HepG2 (cell line): ENCODE measurements at regions not wholly inside any gene's neighbourhood (a gene's known extent, or its start where the extent isn't known, plus 50 kb on each side); places are given as distances from the start of the nearest gene placed in this dataset.

Source experiments
- ARNT2 ChIP-seq: sonication (generic); formaldehyde crosslinking; IDR thresholded peaks from 2 replicates; pipeline ENCODE4 v1.8.0; 2022; ENCODE audit warnings: mild to moderate bottlenecking, low read depth, missing genetic modification reagents, moderate library complexity
- CBX2 ChIP-seq, 2 experiments: fragments of 200-600 bp in 1 of 2; sonication (generic); formaldehyde crosslinking in 1 of 2; IDR thresholded peaks; 2 replicates each; pipeline versions ENCODE4 v1.7.0 to v1.8.1; 2018 to 2022; ENCODE audit warnings: low read depth in 2 of 2, low read length in 1 of 2, mild to moderate bottlenecking in 1 of 2, missing genetic modification reagents in 1 of 2
- MTF2 ChIP-seq: sonication (generic); formaldehyde crosslinking; IDR thresholded peaks from 2 replicates; pipeline ENCODE4 v1.5.0; 2020; ENCODE audit warnings: missing genetic modification reagents, borderline replicate concordance
- MZF1 ChIP-seq: sonication (generic); formaldehyde crosslinking; IDR thresholded peaks from 2 replicates; pipeline ENCODE4 v1.8.1; 2023; ENCODE audit warnings: mild to moderate bottlenecking, missing genetic modification reagents, borderline replicate concordance
- POLR2A ChIP-seq, 2 experiments: IDR thresholded peaks; 2 replicates each; pipeline ENCODE4 v1.6.1; 2011; ENCODE audit warnings: low read depth in 2 of 2, low read length in 2 of 2, mild to moderate bottlenecking in 1 of 2, moderate library complexity in 1 of 2; ENCODE audit not compliant: insufficient read depth in 1 of 2
- SAP130 ChIP-seq: IDR thresholded peaks from 2 replicates; pipeline ENCODE4 v1.6.1; 2016; ENCODE audit warnings: low read depth
- SRSF4 ChIP-seq: fragments of 200-400 bp; formaldehyde crosslinking; IDR thresholded peaks from one replicate; pipeline ENCODE4 v1.6.1; 2018; ENCODE audit warnings: mild to moderate bottlenecking, low read depth, low read length, moderate library complexity; ENCODE audit not compliant: poor library complexity, severe bottlenecking
- ZBTB2 ChIP-seq: sonication (generic); formaldehyde crosslinking; IDR thresholded peaks from 2 replicates; pipeline ENCODE4 v1.8.0; 2022; ENCODE audit warnings: low read depth, missing genetic modification reagents
- ZEB1 ChIP-seq: IDR thresholded peaks from 2 replicates; pipeline ENCODE4 v1.6.1; 2012; ENCODE audit warnings: mild to moderate bottlenecking, low read depth, inconsistent platforms; ENCODE audit not compliant: insufficient replicate concordance
- ZMYM4 ChIP-seq: sonication (generic); formaldehyde crosslinking; IDR thresholded peaks from 2 replicates; pipeline ENCODE4 v1.8.1; 2023; ENCODE audit warnings: mild to moderate bottlenecking, missing genetic modification reagents
- ZNF180 ChIP-seq: sonication (generic); formaldehyde crosslinking; IDR thresholded peaks from 2 replicates; pipeline ENCODE4 v1.4.0; 2020; ENCODE audit warnings: low read depth, missing genetic modification reagents, borderline replicate concordance
- ZNF207 ChIP-seq: fragments of 450-650 bp; IDR thresholded peaks from 2 replicates; pipeline ENCODE4 v1.6.1; 2016; ENCODE audit warnings: antibody characterized with exemption, borderline replicate concordance
- ZNF3 ChIP-seq: IDR thresholded peaks from 2 replicates; pipeline ENCODE4 v1.7.0; 2017; ENCODE audit warnings: inconsistent platforms
- ZNF329 ChIP-seq: sonication (generic); formaldehyde crosslinking; IDR thresholded peaks from 2 replicates; pipeline ENCODE4 v1.9.0; 2021; ENCODE audit warnings: low read depth, mild to moderate bottlenecking, missing genetic modification reagents
- ZNF335 ChIP-seq: sonication (generic); formaldehyde crosslinking; IDR thresholded peaks from 2 replicates; pipeline ENCODE4 v1.4.0; 2020; ENCODE audit warnings: missing genetic modification reagents
- ZNF570 ChIP-seq: sonication (generic); formaldehyde crosslinking; IDR thresholded peaks from 2 replicates; pipeline ENCODE4 v1.4.0; 2020; ENCODE audit warnings: mild to moderate bottlenecking, missing genetic modification reagents, borderline replicate concordance
- ZNF672 ChIP-seq: sonication (generic); formaldehyde crosslinking; IDR thresholded peaks from 2 replicates; pipeline ENCODE4 v1.8.1; 2022; ENCODE audit warnings: missing genetic modification reagents
- ZNF768 ChIP-seq: sonication (generic); formaldehyde crosslinking; IDR thresholded peaks from 2 replicates; pipeline ENCODE4 v1.4.0; 2020; ENCODE audit warnings: missing genetic modification reagents
- ZNF784 ChIP-seq: sonication (generic); formaldehyde crosslinking; IDR thresholded peaks from 2 replicates; pipeline ENCODE4 v1.5.1; 2020; ENCODE audit warnings: missing genetic modification reagents, mild to moderate bottlenecking, borderline replicate concordance
- ZZZ3 ChIP-seq: sonication (generic); formaldehyde crosslinking; IDR thresholded peaks from 2 replicates; pipeline ENCODE4 v1.4.0; 2020; ENCODE audit warnings: missing genetic modification reagents, mild to moderate bottlenecking, borderline replicate concordance
- TF ChIP-seq, protein P1 (sequence below): sonication (generic); formaldehyde crosslinking; IDR thresholded peaks from 2 replicates; pipeline ENCODE4 v1.5.0; 2020; ENCODE audit warnings: missing genetic modification reagents
- TF ChIP-seq, protein P2 (sequence below): sonication (generic); formaldehyde crosslinking; IDR thresholded peaks from 2 replicates; pipeline ENCODE4 v1.4.0; 2020; ENCODE audit warnings: missing genetic modification reagents
- TF ChIP-seq, protein P3 (sequence below): sonication (generic); formaldehyde crosslinking; IDR thresholded peaks from 2 replicates; pipeline ENCODE4 v1.4.0; 2020; ENCODE audit warnings: missing genetic modification reagents, borderline replicate concordance
- TF ChIP-seq, protein P4 (sequence below): IDR thresholded peaks from 2 replicates; pipeline ENCODE4 v1.6.1; 2016; ENCODE audit warnings: low read depth, borderline replicate concordance

- no peak for TF ChIP-seq ARNT2 (CRISPR knock-in tag)
- no peak for TF ChIP-seq ZNF768 (CRISPR knock-in tag)
- no peak for TF ChIP-seq ZNF672 (CRISPR knock-in tag)
- TF ChIP-seq, protein P1, sequence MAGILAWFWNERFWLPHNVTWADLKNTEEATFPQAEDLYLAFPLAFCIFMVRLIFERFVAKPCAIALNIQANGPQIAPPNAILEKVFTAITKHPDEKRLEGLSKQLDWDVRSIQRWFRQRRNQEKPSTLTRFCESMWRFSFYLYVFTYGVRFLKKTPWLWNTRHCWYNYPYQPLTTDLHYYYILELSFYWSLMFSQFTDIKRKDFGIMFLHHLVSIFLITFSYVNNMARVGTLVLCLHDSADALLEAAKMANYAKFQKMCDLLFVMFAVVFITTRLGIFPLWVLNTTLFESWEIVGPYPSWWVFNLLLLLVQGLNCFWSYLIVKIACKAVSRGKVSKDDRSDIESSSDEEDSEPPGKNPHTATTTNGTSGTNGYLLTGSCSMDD (CRISPR knock-in tag) = no peak
- TF ChIP-seq, protein P2, sequence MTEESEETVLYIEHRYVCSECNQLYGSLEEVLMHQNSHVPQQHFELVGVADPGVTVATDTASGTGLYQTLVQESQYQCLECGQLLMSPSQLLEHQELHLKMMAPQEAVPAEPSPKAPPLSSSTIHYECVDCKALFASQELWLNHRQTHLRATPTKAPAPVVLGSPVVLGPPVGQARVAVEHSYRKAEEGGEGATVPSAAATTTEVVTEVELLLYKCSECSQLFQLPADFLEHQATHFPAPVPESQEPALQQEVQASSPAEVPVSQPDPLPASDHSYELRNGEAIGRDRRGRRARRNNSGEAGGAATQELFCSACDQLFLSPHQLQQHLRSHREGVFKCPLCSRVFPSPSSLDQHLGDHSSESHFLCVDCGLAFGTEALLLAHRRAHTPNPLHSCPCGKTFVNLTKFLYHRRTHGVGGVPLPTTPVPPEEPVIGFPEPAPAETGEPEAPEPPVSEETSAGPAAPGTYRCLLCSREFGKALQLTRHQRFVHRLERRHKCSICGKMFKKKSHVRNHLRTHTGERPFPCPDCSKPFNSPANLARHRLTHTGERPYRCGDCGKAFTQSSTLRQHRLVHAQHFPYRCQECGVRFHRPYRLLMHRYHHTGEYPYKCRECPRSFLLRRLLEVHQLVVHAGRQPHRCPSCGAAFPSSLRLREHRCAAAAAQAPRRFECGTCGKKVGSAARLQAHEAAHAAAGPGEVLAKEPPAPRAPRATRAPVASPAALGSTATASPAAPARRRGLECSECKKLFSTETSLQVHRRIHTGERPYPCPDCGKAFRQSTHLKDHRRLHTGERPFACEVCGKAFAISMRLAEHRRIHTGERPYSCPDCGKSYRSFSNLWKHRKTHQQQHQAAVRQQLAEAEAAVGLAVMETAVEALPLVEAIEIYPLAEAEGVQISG (CRISPR knock-in tag) = no peak
- TF ChIP-seq MTF2 (CRISPR knock-in tag) = no peak
- TF ChIP-seq, protein P3, sequence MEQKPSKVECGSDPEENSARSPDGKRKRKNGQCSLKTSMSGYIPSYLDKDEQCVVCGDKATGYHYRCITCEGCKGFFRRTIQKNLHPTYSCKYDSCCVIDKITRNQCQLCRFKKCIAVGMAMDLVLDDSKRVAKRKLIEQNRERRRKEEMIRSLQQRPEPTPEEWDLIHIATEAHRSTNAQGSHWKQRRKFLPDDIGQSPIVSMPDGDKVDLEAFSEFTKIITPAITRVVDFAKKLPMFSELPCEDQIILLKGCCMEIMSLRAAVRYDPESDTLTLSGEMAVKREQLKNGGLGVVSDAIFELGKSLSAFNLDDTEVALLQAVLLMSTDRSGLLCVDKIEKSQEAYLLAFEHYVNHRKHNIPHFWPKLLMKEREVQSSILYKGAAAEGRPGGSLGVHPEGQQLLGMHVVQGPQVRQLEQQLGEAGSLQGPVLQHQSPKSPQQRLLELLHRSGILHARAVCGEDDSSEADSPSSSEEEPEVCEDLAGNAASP (CRISPR knock-in tag) = peak; percentile 84; the same call in 1 of the 2 replicates
- no peak for TF ChIP-seq ZNF335 (CRISPR knock-in tag)
- peak; percentile 45 for TF ChIP-seq ZEB1
- TF ChIP-seq ZMYM4 (CRISPR knock-in tag) = peak; percentile 63; the same call in 1 of the 2 replicates
- no peak for TF ChIP-seq CBX2 (IDR thresholded peaks at IDR 0.05; ENCODE audit: low read depth, low read length)
- TF ChIP-seq CBX2 (CRISPR knock-in tag; IDR thresholded peaks at IDR 0.05; ENCODE audit: low read depth) = no peak
- no peak for TF ChIP-seq ZNF329 (CRISPR knock-in tag)
- no peak for TF ChIP-seq ZNF784
- no peak for TF ChIP-seq ZNF207
- no peak for TF ChIP-seq ZBTB2
- peak; percentile 58 for TF ChIP-seq SAP130 (CRISPR knock-in tag)
- TF ChIP-seq, protein P4, sequence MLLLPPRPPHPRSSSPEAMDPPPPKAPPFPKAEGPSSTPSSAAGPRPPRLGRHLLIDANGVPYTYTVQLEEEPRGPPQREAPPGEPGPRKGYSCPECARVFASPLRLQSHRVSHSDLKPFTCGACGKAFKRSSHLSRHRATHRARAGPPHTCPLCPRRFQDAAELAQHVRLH (CRISPR knock-in tag) = no peak
- TF ChIP-seq SRSF4 = no peak
- TF ChIP-seq POLR2A (IDR thresholded peaks at IDR 0.05; ENCODE audit: insufficient read depth in 1 of 2, low read depth in 2 of 2, low read length in 2 of 2) = no peak
- TF ChIP-seq ZNF3 (CRISPR knock-in tag) = no peak
- no peak for TF ChIP-seq ZNF570
- no peak for TF ChIP-seq ZZZ3 (CRISPR knock-in tag)
- TF ChIP-seq MZF1 (CRISPR knock-in tag) = no peak
- TF ChIP-seq ZNF180 = no peak
Measured at GRCh38 chr4:87911252-87911774, 64.2 kb upstream of the SPP1 start (continued).
